HEK293 (cell line): ENCODE measurements at regions not wholly inside any gene's neighbourhood (a gene's known extent, or its start where the extent isn't known, plus 50 kb on each side); places are given as distances from the start of the nearest gene placed in this dataset.

Experiments used
- CTCF ChIA-PET: fragments of 350-600 bp; formaldehyde crosslinking; extraction: SDS; loops from one replicate; lab custom pipeline; 2021; ENCODE audit warnings: antibody characterized with exemption; lab: Yijun Ruan, JAX
- POLR2A ChIA-PET: fragments of 300-600 bp; formaldehyde crosslinking; extraction: SDS; loops from one replicate; lab custom pipeline; 2020; ENCODE audit warnings: antibody characterized with exemption, inconsistent platforms; lab: Yijun Ruan, JAX
- H3K27ac ChIP-seq: fragments of 200-500 bp; sonication (Bioruptor generic); 2 replicates; pipeline ENCODE4 v1.5.1; 2014; ENCODE audit warnings: low read depth, low read length, control low read depth, inconsistent platforms; ENCODE audit errors: extremely low read depth
- H3K36me3 ChIP-seq, 2 experiments: fragments of 200-500 bp in 1 of 2; sonication (Bioruptor generic) in 1 of 2; 1 replicate in 1 of 2; 2 replicates in 1 of 2; pipeline ENCODE4 v1.5.1; 2014 to 2017; ENCODE audit warnings: inconsistent platforms in 2 of 2, low read length in 2 of 2; ENCODE audit not compliant: control insufficient read depth in 2 of 2, insufficient read depth in 1 of 2
- H3K4me1 ChIP-seq: fragments of 200-500 bp; sonication (Bioruptor generic); 2 replicates; pipeline ENCODE4 v1.5.1; 2014; ENCODE audit warnings: mild to moderate bottlenecking, low read length, inconsistent platforms; ENCODE audit not compliant: control insufficient read depth, insufficient read depth
- H3K4me3 ChIP-seq: 2 replicates; pipeline ENCODE4 v1.5.1; 2011; ENCODE audit warnings: low read depth, mild to moderate bottlenecking, control low read depth, low read length, moderate library complexity
- H3K9me3 ChIP-seq: fragments of 200-500 bp; sonication (Bioruptor generic); 2 replicates; pipeline ENCODE4 v1.5.1; 2014; ENCODE audit warnings: low read depth, low read length, inconsistent platforms; ENCODE audit not compliant: control insufficient read depth, insufficient read depth
- EGR2 ChIP-seq: fragments of 450-650 bp; formaldehyde crosslinking; IDR thresholded peaks from 2 replicates; pipeline ENCODE4 v1.5.1; 2016; ENCODE audit warnings: low read depth, missing biosample characterization, missing genetic modification characterization
- GLI2 ChIP-seq: fragments of 450-650 bp; formaldehyde crosslinking; IDR thresholded peaks from 2 replicates; pipeline ENCODE4; 2017; ENCODE audit warnings: missing biosample characterization, missing genetic modification characterization, low read depth, borderline replicate concordance
- GLIS1 ChIP-seq: fragments of 450-650 bp; formaldehyde crosslinking; IDR thresholded peaks from 2 replicates; pipeline ENCODE4 v1.5.1; 2016; ENCODE audit warnings: missing biosample characterization, missing genetic modification characterization
- HOXA7 ChIP-seq: sonication (generic); formaldehyde crosslinking; IDR thresholded peaks from 2 replicates; pipeline ENCODE4 v1.8.1; 2022; ENCODE audit warnings: missing genetic modification reagents, borderline replicate concordance
- KLF1 ChIP-seq: fragments of 450-650 bp; formaldehyde crosslinking; IDR thresholded peaks from 2 replicates; pipeline ENCODE4 v1.5.1; 2016; ENCODE audit warnings: missing biosample characterization, missing genetic modification characterization
- SCRT1 ChIP-seq: fragments of 450-650 bp; formaldehyde crosslinking; IDR thresholded peaks from 2 replicates; pipeline ENCODE4 v1.5.1; 2016; ENCODE audit warnings: missing biosample characterization, missing genetic modification characterization, borderline replicate concordance
- SCRT2 ChIP-seq: fragments of 450-650 bp; formaldehyde crosslinking; IDR thresholded peaks from 2 replicates; pipeline ENCODE4 v1.5.1; 2016; ENCODE audit warnings: missing biosample characterization, missing genetic modification characterization
- SP7 ChIP-seq: fragments of 450-650 bp; formaldehyde crosslinking; IDR thresholded peaks from 2 replicates; pipeline ENCODE4 v1.5.1; 2016; ENCODE audit warnings: missing biosample characterization, missing genetic modification characterization
- YY1 ChIP-seq: fragments of 450-650 bp; formaldehyde crosslinking; IDR thresholded peaks from 2 replicates; pipeline ENCODE4 v1.5.1; 2018; ENCODE audit warnings: missing biosample characterization, missing genetic modification characterization
- ZBTB48 ChIP-seq: fragments of 450-650 bp; formaldehyde crosslinking; IDR thresholded peaks from 2 replicates; pipeline ENCODE4 v1.5.1; 2016; ENCODE audit warnings: missing biosample characterization, missing genetic modification characterization
- ZIC2 ChIP-seq: fragments of 450-650 bp; formaldehyde crosslinking; IDR thresholded peaks from 2 replicates; pipeline ENCODE4 v1.5.1; 2016; ENCODE audit warnings: missing biosample characterization, missing genetic modification characterization
- ZNF214 ChIP-seq: fragments of 450-650 bp; formaldehyde crosslinking; IDR thresholded peaks from 2 replicates; pipeline ENCODE4 v1.5.1; 2017; ENCODE audit warnings: missing biosample characterization, mild to moderate bottlenecking, missing genetic modification characterization, borderline replicate concordance
- ZNF248 ChIP-seq: fragments of 450-650 bp; formaldehyde crosslinking; IDR thresholded peaks from 2 replicates; pipeline ENCODE4 v1.5.1; 2017; ENCODE audit warnings: missing biosample characterization, missing genetic modification characterization
- ZNF335 ChIP-seq: fragments of 450-650 bp; formaldehyde crosslinking; conservative IDR thresholded peaks from 2 replicates; pipeline ENCODE4 v1.5.1; 2016; ENCODE audit warnings: missing biosample characterization, missing genetic modification characterization
- ZNF354C ChIP-seq: fragments of 450-650 bp; formaldehyde crosslinking; IDR thresholded peaks from 2 replicates; pipeline ENCODE4 v1.5.1; 2016; ENCODE audit warnings: missing biosample characterization, missing genetic modification characterization, low read depth, borderline replicate concordance
- ZNF394 ChIP-seq: fragments of 450-650 bp; formaldehyde crosslinking; IDR thresholded peaks from 2 replicates; pipeline ENCODE4 v1.5.1; 2016; ENCODE audit warnings: missing biosample characterization, missing genetic modification characterization, mild to moderate bottlenecking, moderate library complexity, borderline replicate concordance
- ZNF416 ChIP-seq: fragments of 450-650 bp; formaldehyde crosslinking; IDR thresholded peaks from 2 replicates; pipeline ENCODE4 v1.5.1; 2016; ENCODE audit warnings: missing biosample characterization, missing genetic modification characterization
- ZNF621 ChIP-seq: fragments of 450-650 bp; formaldehyde crosslinking; IDR thresholded peaks from 2 replicates; pipeline ENCODE4 v1.5.1; 2017; ENCODE audit warnings: missing biosample characterization, missing genetic modification characterization
- ZNF629 ChIP-seq: fragments of 450-650 bp; formaldehyde crosslinking; IDR thresholded peaks from 2 replicates; pipeline ENCODE4 v1.5.1; 2017; ENCODE audit warnings: missing biosample characterization, missing genetic modification characterization
- ZNF660 ChIP-seq: fragments of 450-650 bp; IDR thresholded peaks from 2 replicates; pipeline ENCODE4 v1.5.1; 2018; ENCODE audit warnings: missing biosample characterization, mild to moderate bottlenecking, missing genetic modification characterization
- ZNF768 ChIP-seq: fragments of 450-650 bp; formaldehyde crosslinking; IDR thresholded peaks from 2 replicates; pipeline ENCODE4 v1.5.1; 2018; ENCODE audit warnings: missing biosample characterization, mild to moderate bottlenecking, missing genetic modification characterization
- ZNF837 ChIP-seq: fragments of 450-650 bp; formaldehyde crosslinking; IDR thresholded peaks from 2 replicates; pipeline ENCODE4 v1.5.1; 2016; ENCODE audit warnings: missing biosample characterization, missing genetic modification characterization
- ZNF843 ChIP-seq: fragments of 450-650 bp; formaldehyde crosslinking; IDR thresholded peaks from 2 replicates; pipeline ENCODE4 v1.5.1; 2016; ENCODE audit warnings: missing biosample characterization, missing genetic modification characterization
- TF ChIP-seq, protein P1 (sequence below): fragments of 450-650 bp; formaldehyde crosslinking; IDR thresholded peaks from 2 replicates; pipeline ENCODE4; 2016; ENCODE audit warnings: missing biosample characterization, missing genetic modification characterization
- TF ChIP-seq, protein P2 (sequence below): fragments of 450-650 bp; IDR thresholded peaks from 2 replicates; pipeline ENCODE4 v1.5.1; 2018; ENCODE audit warnings: missing biosample characterization, missing genetic modification characterization
- TF ChIP-seq, protein P3 (sequence below): fragments of 450-650 bp; formaldehyde crosslinking; IDR thresholded peaks from 2 replicates; pipeline ENCODE4 v1.5.1; 2016; ENCODE audit warnings: missing biosample characterization, missing genetic modification characterization
- TF ChIP-seq, protein P4 (sequence below): fragments of 450-650 bp; formaldehyde crosslinking; IDR thresholded peaks from 2 replicates; pipeline ENCODE4 v1.5.1; 2016; ENCODE audit warnings: missing biosample characterization, missing genetic modification characterization, low read depth

DNA sequence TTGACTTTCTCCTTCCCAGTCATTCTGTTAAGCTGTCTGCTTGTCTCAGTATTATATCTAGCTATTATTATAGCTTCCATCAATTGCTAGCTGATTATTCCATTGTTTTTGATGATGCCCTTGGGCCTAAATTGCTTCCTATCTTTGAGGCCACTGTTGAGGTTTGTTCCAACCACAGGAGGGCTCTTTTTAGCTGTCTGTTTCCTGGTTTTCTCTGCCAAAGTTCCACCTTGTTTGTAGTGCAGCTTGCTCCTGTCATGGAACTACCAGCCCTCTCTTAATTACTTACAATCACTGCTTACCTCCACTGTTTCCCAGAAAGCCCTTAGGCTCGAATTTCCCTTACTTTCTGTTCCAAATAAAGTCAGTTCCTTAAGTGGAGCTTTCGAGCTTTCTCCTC, 118.7 kb upstream of the SEC61G start:
- no peaks in the 10 kb centered on the region for H3K9me3 ChIP-seq
- ChIA-PET POLR2A (no interaction called here), CTCF (interaction anchor here (0.9 to 3.4 kb wide), 4 partner anchors 9 to 378 kb away, joined by 3 to 18 read pairs (median 5); no protein-coding TSS in a partner anchor)
- no peak for TF ChIP-seq GLI2 (tag by site-specific recombination)
- TF ChIP-seq SP7 (tag by site-specific recombination), result no peak
- no peak for TF ChIP-seq ZNF354C (tag by site-specific recombination)
- TF ChIP-seq EGR2 (tag by site-specific recombination), result no peak
- TF ChIP-seq ZNF768 (tag by site-specific recombination), result no peak
- TF ChIP-seq, protein P1, sequence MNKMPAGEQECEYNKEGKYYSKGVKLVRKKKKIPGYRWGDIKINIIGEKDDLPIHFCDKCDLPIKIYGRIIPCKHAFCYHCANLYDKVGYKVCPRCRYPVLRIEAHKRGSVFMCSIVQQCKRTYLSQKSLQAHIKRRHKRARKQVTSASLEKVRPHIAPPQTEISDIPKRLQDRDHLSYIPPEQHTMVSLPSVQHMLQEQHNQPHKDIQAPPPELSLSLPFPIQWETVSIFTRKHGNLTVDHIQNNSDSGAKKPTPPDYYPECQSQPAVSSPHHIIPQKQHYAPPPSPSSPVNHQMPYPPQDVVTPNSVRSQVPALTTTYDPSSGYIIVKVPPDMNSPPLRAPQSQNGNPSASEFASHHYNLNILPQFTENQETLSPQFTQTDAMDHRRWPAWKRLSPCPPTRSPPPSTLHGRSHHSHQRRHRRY (tag by site-specific recombination), result no peak
- TF ChIP-seq YY1, result no peak
- no peak for TF ChIP-seq ZBTB48 (tag by site-specific recombination)
- TF ChIP-seq ZNF837 (tag by site-specific recombination), result no peak
- no peak for TF ChIP-seq ZIC2
- no peak for TF ChIP-seq ZNF394 (tag by site-specific recombination)
- TF ChIP-seq, protein P2, sequence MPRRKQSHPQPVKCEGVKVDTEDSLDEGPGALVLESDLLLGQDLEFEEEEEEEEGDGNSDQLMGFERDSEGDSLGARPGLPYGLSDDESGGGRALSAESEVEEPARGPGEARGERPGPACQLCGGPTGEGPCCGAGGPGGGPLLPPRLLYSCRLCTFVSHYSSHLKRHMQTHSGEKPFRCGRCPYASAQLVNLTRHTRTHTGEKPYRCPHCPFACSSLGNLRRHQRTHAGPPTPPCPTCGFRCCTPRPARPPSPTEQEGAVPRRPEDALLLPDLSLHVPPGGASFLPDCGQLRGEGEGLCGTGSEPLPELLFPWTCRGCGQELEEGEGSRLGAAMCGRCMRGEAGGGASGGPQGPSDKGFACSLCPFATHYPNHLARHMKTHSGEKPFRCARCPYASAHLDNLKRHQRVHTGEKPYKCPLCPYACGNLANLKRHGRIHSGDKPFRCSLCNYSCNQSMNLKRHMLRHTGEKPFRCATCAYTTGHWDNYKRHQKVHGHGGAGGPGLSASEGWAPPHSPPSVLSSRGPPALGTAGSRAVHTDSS (tag by site-specific recombination), result no peak
- H3K4me1 ChIP-seq, result no peaks in the 10 kb centered on the region
- no peaks in the 10 kb centered on the region for H3K36me3 ChIP-seq
- H3K27ac ChIP-seq, result no peak overlapping the region
- no peak overlapping the region for H3K4me3 ChIP-seq

DNA sequence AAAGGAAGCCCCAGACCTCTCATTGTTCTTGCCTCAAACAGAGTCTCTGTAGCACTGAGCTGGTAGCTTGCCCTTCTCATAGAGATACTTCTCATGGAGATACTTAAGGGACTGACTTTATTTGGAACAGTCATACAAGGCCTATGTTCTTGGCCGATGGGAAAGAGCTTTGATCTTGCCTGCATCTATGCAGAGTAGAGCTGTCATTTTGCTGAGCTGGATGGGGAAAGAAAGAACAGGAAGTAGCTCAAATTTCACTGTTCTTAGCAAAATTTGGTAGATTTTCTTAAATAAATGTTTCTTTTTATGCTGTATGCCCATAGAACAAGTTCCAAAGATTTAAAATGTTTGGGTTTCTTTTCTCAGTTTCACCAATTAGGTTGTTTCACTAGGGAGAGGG, 119.3 kb upstream of the SEC61G start:
- TF ChIP-seq KLF1 (tag by site-specific recombination), result no peak
- no peak for TF ChIP-seq ZNF629 (tag by site-specific recombination)
- TF ChIP-seq GLIS1 (tag by site-specific recombination), result no peak
- TF ChIP-seq ZNF248 (tag by site-specific recombination), result no peak
- no peak for TF ChIP-seq ZNF335 (tag by site-specific recombination)
- no peak for TF ChIP-seq ZNF416
- TF ChIP-seq ZNF621 (tag by site-specific recombination), result no peak
- TF ChIP-seq HOXA7 (CRISPR knock-in tag), result no peak
- no peaks in the 10 kb centered on the region for H3K36me3 ChIP-seq
- ChIA-PET CTCF (interaction anchor here (1.2 to 3.4 kb wide), 2 partner anchors 10 to 377 kb away, joined by 3 to 18 read pairs; no protein-coding TSS in a partner anchor), POLR2A (no interaction called here)
- no peaks in the 10 kb centered on the region for H3K4me1 ChIP-seq
- H3K4me3 ChIP-seq, result no peak overlapping the region
- no peaks in the 10 kb centered on the region for H3K9me3 ChIP-seq
- no peak overlapping the region for H3K27ac ChIP-seq

DNA sequence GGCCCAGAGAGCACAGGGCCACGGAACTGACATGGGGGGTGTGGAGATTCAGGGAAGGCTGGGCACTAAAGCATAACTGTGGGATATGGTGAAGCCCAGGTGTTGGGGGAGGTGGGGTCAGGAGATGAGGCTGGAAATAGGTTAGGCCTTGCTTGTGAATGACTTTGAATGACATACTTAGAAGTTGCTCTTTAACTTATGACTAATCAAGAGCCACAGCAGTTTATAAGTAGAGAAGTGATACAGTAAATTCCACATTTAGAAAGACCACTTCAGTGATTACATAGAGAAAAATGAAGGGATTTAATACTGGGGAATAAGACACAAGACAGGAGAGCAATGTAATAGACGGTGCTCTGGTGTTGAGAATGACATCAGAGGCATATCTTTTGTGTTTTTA, 120.8 kb upstream of the SEC61G start:
- TF ChIP-seq ZNF214 (tag by site-specific recombination) (no peak), SCRT2 (tag by site-specific recombination) (no peak), GLI2 (tag by site-specific recombination) (no peak), ZNF335 (tag by site-specific recombination) (no peak), ZBTB48 (tag by site-specific recombination) (no peak), ZNF843 (no peak), ZNF660 (no peak), SCRT1 (tag by site-specific recombination) (no peak)
- TF ChIP-seq, protein P3, sequence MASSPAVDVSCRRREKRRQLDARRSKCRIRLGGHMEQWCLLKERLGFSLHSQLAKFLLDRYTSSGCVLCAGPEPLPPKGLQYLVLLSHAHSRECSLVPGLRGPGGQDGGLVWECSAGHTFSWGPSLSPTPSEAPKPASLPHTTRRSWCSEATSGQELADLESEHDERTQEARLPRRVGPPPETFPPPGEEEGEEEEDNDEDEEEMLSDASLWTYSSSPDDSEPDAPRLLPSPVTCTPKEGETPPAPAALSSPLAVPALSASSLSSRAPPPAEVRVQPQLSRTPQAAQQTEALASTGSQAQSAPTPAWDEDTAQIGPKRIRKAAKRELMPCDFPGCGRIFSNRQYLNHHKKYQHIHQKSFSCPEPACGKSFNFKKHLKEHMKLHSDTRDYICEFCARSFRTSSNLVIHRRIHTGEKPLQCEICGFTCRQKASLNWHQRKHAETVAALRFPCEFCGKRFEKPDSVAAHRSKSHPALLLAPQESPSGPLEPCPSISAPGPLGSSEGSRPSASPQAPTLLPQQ, result no peak
- TF ChIP-seq, protein P4, sequence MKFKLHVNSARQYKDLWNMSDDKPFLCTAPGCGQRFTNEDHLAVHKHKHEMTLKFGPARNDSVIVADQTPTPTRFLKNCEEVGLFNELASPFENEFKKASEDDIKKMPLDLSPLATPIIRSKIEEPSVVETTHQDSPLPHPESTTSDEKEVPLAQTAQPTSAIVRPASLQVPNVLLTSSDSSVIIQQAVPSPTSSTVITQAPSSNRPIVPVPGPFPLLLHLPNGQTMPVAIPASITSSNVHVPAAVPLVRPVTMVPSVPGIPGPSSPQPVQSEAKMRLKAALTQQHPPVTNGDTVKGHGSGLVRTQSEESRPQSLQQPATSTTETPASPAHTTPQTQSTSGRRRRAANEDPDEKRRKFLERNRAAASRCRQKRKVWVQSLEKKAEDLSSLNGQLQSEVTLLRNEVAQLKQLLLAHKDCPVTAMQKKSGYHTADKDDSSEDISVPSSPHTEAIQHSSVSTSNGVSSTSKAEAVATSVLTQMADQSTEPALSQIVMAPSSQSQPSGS (tag by site-specific recombination), result no peak
- Histone ChIP-seq H3K9me3 (no peaks in the 10 kb centered on the region), H3K4me1 (no peaks in the 10 kb centered on the region), H3K36me3 (no peaks in the 10 kb centered on the region), H3K27ac (no peak overlapping the region), H3K4me3 (no peak overlapping the region)
- POLR2A ChIA-PET, result no interaction called here
- CTCF ChIA-PET, result no interaction called here
